Activated T-helper 17 cell treated with anti-CD3 and anti-CD28 coated beads, Interleukin-2, amount 50 U/mL, for 72 hours (primary cell): ENCODE measurements at regions not wholly inside any gene's neighbourhood (a gene's known extent, or its start where the extent isn't known, plus 50 kb on each side); places are given as distances from the start of the nearest gene placed in this dataset.
"Not testable (repeated sequence)": the region's sequence is repeated elsewhere in the genome, so short reads cannot be mapped to it uniquely, and the experiment has no call there.

Source experiments
- ATAC-seq: fragments of 150-1000 bp; cut with Tn5 transposase; replicated peaks from 2 replicates; pipeline ENCODE4 v1.10.0; 2021; ENCODE audit warnings: mild to moderate bottlenecking, moderate library complexity
- H3K27ac Mint-ChIP-seq: one replicate; pipeline ENCODE4 v1.8.0; 2022; ENCODE audit warnings: mixed read lengths
- H3K27me3 Mint-ChIP-seq: one replicate; pipeline ENCODE4 v1.8.0; 2022; ENCODE audit warnings: mixed read lengths
- H3K36me3 Mint-ChIP-seq: one replicate; pipeline ENCODE4 v1.8.0; 2022; ENCODE audit warnings: low read depth, mild to moderate bottlenecking, mixed read lengths
- H3K4me1 Mint-ChIP-seq: one replicate; pipeline ENCODE4 v1.8.0; 2022; ENCODE audit warnings: mixed read lengths
- H3K4me3 Mint-ChIP-seq: one replicate; pipeline ENCODE4 v1.8.0; 2022; ENCODE audit warnings: mild to moderate bottlenecking, mixed read lengths
- H3K9me3 Mint-ChIP-seq: one replicate; pipeline ENCODE4 v1.8.0; 2022; ENCODE audit warnings: mixed read lengths

DNA sequence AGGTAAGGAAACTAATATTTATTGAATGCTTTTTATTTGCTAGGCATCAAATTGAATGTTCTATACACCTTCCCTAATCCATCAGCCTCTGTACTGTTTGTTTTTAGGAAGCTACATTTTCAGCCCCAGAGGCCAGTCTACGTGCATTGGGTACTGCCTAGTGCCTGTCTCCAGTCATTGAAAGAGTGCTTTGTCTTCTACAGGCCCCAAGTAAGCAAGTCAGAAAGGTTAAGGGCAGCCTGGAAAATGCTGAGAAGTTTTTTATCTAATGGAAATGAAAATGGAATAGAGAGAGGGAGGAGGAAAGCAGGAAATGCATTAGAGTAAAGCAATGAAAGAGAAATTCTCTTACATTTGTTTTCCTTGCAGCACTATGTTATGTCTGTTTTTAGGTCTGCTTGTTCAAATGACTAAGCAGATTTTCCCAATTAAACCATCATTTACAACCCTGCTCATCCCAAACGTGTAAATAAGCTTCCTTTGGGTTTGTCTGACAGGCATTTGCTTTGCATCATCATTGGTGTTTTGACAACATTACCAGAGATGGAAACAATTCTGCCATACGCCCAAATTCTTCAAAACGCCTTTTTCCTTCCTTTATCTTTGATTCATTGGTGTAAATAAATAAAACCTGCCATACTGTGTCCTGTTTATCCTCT lies 116.0 kb upstream of the GOT2 start:
- ATAC-seq: no peak
- Mint-ChIP-seq H3K4me1 (no peaks in the 10 kb centered on the region), H3K27me3 (peaks cover 6% of the 10 kb centered on the region), H3K36me3 (no peaks in the 10 kb centered on the region), H3K9me3 (no peaks in the 10 kb centered on the region), H3K27ac (no peak overlapping the region), H3K4me3 (no peak overlapping the region)

- no peak for ATAC-seq
- H3K9me3 Mint-ChIP-seq: no peaks in the 10 kb centered on the region
Observed at GRCh38 chr16:58848662-58849002, 114.5 kb upstream of the GOT2 start.

GRCh38 chr16:58847902-58848661 lies 114.0 kb upstream of the GOT2 start:
- ATAC-seq: no peak
- no peaks in the 10 kb centered on the region for H3K9me3 Mint-ChIP-seq
- no peak overlapping the region for H3K27ac Mint-ChIP-seq
- H3K27me3 Mint-ChIP-seq: peaks cover 6% of the 10 kb centered on the region
- H3K4me3 Mint-ChIP-seq: no peak overlapping the region
- H3K4me1 Mint-ChIP-seq: no peaks in the 10 kb centered on the region
- H3K36me3 Mint-ChIP-seq: no peaks in the 10 kb centered on the region

More at GRCh38 chr16:58848662-58849002, 114.5 kb upstream of the GOT2 start:
- Mint-ChIP-seq H3K27ac (no peak overlapping the region), H3K36me3 (no peaks in the 10 kb centered on the region), H3K4me1 (no peaks in the 10 kb centered on the region), H3K4me3 (no peak overlapping the region), H3K27me3 (peaks cover 6% of the 10 kb centered on the region)

- ATAC-seq, H3K27me3 Mint-ChIP-seq, H3K27ac Mint-ChIP-seq, H3K9me3 Mint-ChIP-seq, H3K36me3 Mint-ChIP-seq, H3K4me3 Mint-ChIP-seq, H3K4me1 Mint-ChIP-seq: not testable (repeated sequence)
Observed at GRCh38 chr16:58846226-58846625, 112.1 kb upstream of the GOT2 start.

DNA sequence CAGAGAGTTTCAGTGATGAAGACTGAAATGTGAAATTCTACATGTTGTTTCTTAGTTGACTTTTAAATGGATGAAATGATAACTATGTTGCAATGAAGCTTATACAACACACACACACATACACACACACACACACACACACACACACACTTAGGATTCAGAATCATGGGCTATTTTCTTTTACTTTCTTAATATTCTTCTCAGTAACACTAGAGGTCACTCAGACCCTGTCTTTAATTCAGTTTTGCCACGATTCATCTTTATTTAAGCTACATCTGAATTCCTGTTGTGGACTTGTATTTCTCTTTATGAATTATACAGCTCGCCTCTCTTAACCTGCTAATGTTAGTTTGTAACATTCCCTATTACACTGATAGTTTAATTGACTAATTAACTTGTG lies 109.6 kb upstream of the GOT2 start:
- H3K36me3 Mint-ChIP-seq: no peaks in the 10 kb centered on the region
- H3K9me3 Mint-ChIP-seq: no peaks in the 10 kb centered on the region
- H3K27ac Mint-ChIP-seq: no peak overlapping the region
- no peak for ATAC-seq
- H3K4me3 Mint-ChIP-seq: no peak overlapping the region
- H3K27me3 Mint-ChIP-seq: no peaks in the 10 kb centered on the region
- no peaks in the 10 kb centered on the region for H3K4me1 Mint-ChIP-seq

- no peak for ATAC-seq
- H3K27ac Mint-ChIP-seq: no peak overlapping the region
- no peak overlapping the region for H3K4me3 Mint-ChIP-seq
- no peaks in the 10 kb centered on the region for H3K4me1 Mint-ChIP-seq
- H3K27me3 Mint-ChIP-seq: peaks cover 4% of the 10 kb centered on the region
- H3K9me3 Mint-ChIP-seq: no peaks in the 10 kb centered on the region
- H3K36me3 Mint-ChIP-seq: no peaks in the 10 kb centered on the region
Observed at GRCh38 chr16:58842746-58843145, 108.6 kb upstream of the GOT2 start.

GRCh38 chr16:58842156-58842555 lies 108.0 kb upstream of the GOT2 start:
- Mint-ChIP-seq H3K9me3 (no peaks in the 10 kb centered on the region), H3K36me3 (no peaks in the 10 kb centered on the region), H3K4me1 (no peaks in the 10 kb centered on the region), H3K4me3 (no peak overlapping the region), H3K27me3 (peaks cover 4% of the 10 kb centered on the region), H3K27ac (no peak overlapping the region)
- no peak for ATAC-seq

GRCh38 chr16:58837950-58838349 lies 103.8 kb upstream of the GOT2 start:
- no peaks in the 10 kb centered on the region for H3K9me3 Mint-ChIP-seq
- H3K27me3 Mint-ChIP-seq: peaks cover 18% of the 10 kb centered on the region
- no peaks in the 10 kb centered on the region for H3K4me1 Mint-ChIP-seq
- no peak overlapping the region for H3K27ac Mint-ChIP-seq
- no peak overlapping the region for H3K4me3 Mint-ChIP-seq
- H3K36me3 Mint-ChIP-seq: no peaks in the 10 kb centered on the region
- ATAC-seq: no peak

DNA sequence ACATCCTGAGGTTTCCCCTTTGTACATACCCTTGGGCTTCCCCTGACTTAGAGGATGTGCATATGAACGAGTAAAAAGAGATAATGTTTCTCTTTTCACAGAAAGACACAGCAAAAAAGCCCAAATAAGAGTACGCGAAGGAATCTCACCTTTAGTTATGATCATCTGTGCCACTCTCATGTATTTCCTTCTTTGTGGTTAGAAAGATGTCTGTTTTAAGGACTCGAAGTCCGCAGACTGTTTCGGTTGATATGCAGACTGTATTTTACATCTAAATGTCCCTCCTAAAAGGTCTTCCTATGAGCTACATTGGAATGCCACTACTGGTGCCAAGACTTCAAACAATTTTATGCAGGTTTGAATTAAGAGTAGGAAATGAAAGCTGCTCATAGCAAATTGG lies 102.3 kb upstream of the GOT2 start:
- ATAC-seq: no peak
- H3K9me3 Mint-ChIP-seq: no peaks in the 10 kb centered on the region
- H3K27me3 Mint-ChIP-seq: peaks cover 21% of the 10 kb centered on the region
- no peak overlapping the region for H3K4me3 Mint-ChIP-seq
- no peaks in the 10 kb centered on the region for H3K4me1 Mint-ChIP-seq
- H3K27ac Mint-ChIP-seq: no peak overlapping the region
- H3K36me3 Mint-ChIP-seq: no peaks in the 10 kb centered on the region

GRCh38 chr16:58832386-58832895 lies 98.3 kb upstream of the GOT2 start:
- H3K9me3 Mint-ChIP-seq: no peaks in the 10 kb centered on the region
- ATAC-seq: no peak
- H3K4me3 Mint-ChIP-seq: no peak overlapping the region
- peaks cover 17% of the 10 kb centered on the region for H3K27me3 Mint-ChIP-seq
- no peak overlapping the region for H3K27ac Mint-ChIP-seq
- no peaks in the 10 kb centered on the region for H3K36me3 Mint-ChIP-seq
- no peaks in the 10 kb centered on the region for H3K4me1 Mint-ChIP-seq

DNA sequence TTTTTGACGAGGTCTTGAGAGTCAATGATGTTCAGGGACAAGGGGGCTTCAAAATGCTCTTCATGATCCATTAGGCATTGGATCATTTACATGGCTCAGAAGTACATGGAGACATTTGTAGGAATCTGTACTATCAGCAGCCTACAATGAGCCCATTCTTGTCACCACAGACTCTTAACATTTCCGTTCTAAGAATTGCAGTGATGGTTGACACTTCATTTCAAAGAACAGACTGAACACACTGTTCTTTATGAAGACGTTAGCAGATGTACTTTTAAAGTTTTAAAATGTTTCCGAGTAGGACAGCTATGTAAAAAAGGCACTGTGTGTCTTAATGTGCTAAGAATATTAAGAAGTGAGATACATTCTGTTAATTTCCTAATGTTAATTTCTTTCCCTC lies 97.3 kb upstream of the GOT2 start:
- no peak for ATAC-seq
- Mint-ChIP-seq H3K4me3 (no peak overlapping the region), H3K9me3 (no peaks in the 10 kb centered on the region), H3K36me3 (no peaks in the 10 kb centered on the region), H3K27me3 (peaks cover 18% of the 10 kb centered on the region), H3K4me1 (no peaks in the 10 kb centered on the region), H3K27ac (no peak overlapping the region)

GRCh38 chr16:58828901-58829545 lies 94.9 kb upstream of the GOT2 start:
- H3K27me3 Mint-ChIP-seq: peaks cover 21% of the 10 kb centered on the region
- no peak for ATAC-seq
- H3K36me3 Mint-ChIP-seq: no peaks in the 10 kb centered on the region
- no peaks in the 10 kb centered on the region for H3K4me1 Mint-ChIP-seq
- H3K9me3 Mint-ChIP-seq: peaks cover 5% of the 10 kb centered on the region
- no peak overlapping the region for H3K27ac Mint-ChIP-seq
- no peak overlapping the region for H3K4me3 Mint-ChIP-seq

- peaks cover 14% of the 10 kb centered on the region for H3K27me3 Mint-ChIP-seq
- peaks cover 5% of the 10 kb centered on the region for H3K9me3 Mint-ChIP-seq
- ATAC-seq: no peak
- no peaks in the 10 kb centered on the region for H3K4me1 Mint-ChIP-seq
- H3K4me3 Mint-ChIP-seq: no peak overlapping the region
- no peaks in the 10 kb centered on the region for H3K36me3 Mint-ChIP-seq
- H3K27ac Mint-ChIP-seq: no peak overlapping the region
Observed at GRCh38 chr16:58824201-58824600, 90.1 kb upstream of the GOT2 start.

DNA sequence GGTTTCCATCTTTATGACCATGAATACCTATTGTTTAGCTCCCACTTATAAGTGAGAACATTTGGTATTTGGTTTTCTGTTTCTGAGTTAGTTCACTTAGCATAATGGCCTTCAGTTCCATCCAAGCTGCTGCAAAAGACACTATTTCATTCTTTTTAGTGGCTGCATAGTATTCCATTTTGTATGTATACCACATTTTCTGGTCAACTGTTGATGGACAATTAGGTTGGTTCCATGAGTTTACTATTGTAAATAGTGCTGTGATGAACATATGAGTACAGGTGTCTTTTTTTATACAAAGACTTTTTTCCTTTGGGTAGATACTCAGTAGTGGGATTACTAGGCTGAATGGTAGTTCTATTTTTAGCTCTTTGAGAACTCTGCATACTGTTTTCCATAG lies 87.8 kb upstream of the GOT2 start:
- Mint-ChIP-seq H3K9me3 (peaks cover 5% of the 10 kb centered on the region), H3K27me3 (peaks cover 14% of the 10 kb centered on the region), H3K36me3 (no peaks in the 10 kb centered on the region), H3K4me1 (no peaks in the 10 kb centered on the region), H3K27ac (no peak overlapping the region), H3K4me3 (no peak overlapping the region)
- ATAC-seq: no peak

DNA sequence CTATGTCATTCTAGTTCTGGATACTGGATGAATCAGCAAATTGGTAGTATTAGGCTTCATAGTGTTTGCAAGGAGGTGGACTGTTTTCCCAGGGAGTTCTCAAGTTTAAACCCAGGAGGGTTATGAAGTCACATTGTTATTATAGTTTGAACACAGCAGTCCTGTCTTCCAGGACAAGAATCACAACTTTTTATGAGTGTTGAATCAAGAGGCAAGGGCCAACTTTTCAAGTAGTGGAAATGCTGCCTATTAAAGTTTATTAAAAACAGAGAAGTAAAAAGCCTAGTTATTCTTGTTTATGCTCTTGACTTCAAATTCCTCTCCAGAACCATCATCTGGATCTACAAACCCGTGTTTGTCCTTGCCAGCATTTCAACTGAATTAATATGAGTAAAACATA lies 86.3 kb upstream of the GOT2 start:
- Mint-ChIP-seq H3K36me3 (no peaks in the 10 kb centered on the region), H3K9me3 (peaks cover 5% of the 10 kb centered on the region), H3K27me3 (peaks cover 11% of the 10 kb centered on the region), H3K4me1 (no peaks in the 10 kb centered on the region), H3K4me3 (no peak overlapping the region), H3K27ac (no peak overlapping the region)
- ATAC-seq: no peak
